Neural crest cell (in vitro differentiated cells): ENCODE measurements at regions not wholly inside any gene's neighbourhood (a gene's known extent, or its start where the extent isn't known, plus 50 kb on each side); places are given as distances from the start of the nearest gene placed in this dataset.

Source experiments
- DNase-seq: peaks from one replicate; pipeline ENCODE4 v3.0.0; 2021; ENCODE audit warnings: low read depth, mixed read lengths, low spot score
- H3K27ac Mint-ChIP-seq: one replicate; pipeline ENCODE4 v1.8.0; 2021; ENCODE audit warnings: mild to moderate bottlenecking, mixed read lengths; ENCODE audit not compliant: unreplicated experiment
- H3K27me3 Mint-ChIP-seq: 2 replicates; pipeline ENCODE4 v1.8.0; 2021; ENCODE audit warnings: low read depth, mild to moderate bottlenecking, mixed read lengths
- H3K36me3 Mint-ChIP-seq: 2 replicates; pipeline ENCODE4 v1.8.0; 2021; ENCODE audit warnings: low read depth, mild to moderate bottlenecking, mixed read lengths
- H3K4me1 Mint-ChIP-seq: 2 replicates; pipeline ENCODE4 v1.8.0; 2021; ENCODE audit warnings: mixed read lengths
- H3K4me3 Mint-ChIP-seq: one replicate; pipeline ENCODE4 v1.8.0; 2021; ENCODE audit warnings: mild to moderate bottlenecking, mixed read lengths
- H3K9me3 Mint-ChIP-seq: 2 replicates; pipeline ENCODE4 v1.8.0; 2021; ENCODE audit warnings: mixed read lengths
- TF ChIP-seq, protein P1 (sequence below): fragments of 200-600 bp; sonication (generic); conservative IDR thresholded peaks from 2 replicates; pipeline ENCODE4 v1.5.0; 2021; ENCODE audit warnings: antibody characterized with exemption, mild to moderate bottlenecking

DNA sequence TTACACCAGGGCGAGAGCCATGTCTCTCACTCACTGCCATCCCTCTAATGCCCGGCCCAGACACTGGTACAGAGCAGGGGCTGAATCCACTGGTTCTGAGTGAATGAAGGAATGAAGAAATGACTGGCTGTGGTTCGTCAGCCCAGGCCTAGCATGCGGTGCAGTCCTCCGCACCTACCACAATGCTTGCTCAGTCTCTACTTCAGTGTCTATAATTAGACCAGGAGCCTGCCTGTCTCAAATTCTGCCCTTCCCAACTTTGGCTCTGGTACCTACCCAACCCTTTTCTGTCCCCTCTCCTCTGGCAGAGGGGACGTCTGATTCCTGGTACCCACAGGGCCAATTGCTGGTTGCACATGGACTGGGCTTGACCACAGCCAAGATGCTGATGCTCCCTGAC, 118.2 kb upstream of the GRIK3 start:
- TF ChIP-seq, protein P1, sequence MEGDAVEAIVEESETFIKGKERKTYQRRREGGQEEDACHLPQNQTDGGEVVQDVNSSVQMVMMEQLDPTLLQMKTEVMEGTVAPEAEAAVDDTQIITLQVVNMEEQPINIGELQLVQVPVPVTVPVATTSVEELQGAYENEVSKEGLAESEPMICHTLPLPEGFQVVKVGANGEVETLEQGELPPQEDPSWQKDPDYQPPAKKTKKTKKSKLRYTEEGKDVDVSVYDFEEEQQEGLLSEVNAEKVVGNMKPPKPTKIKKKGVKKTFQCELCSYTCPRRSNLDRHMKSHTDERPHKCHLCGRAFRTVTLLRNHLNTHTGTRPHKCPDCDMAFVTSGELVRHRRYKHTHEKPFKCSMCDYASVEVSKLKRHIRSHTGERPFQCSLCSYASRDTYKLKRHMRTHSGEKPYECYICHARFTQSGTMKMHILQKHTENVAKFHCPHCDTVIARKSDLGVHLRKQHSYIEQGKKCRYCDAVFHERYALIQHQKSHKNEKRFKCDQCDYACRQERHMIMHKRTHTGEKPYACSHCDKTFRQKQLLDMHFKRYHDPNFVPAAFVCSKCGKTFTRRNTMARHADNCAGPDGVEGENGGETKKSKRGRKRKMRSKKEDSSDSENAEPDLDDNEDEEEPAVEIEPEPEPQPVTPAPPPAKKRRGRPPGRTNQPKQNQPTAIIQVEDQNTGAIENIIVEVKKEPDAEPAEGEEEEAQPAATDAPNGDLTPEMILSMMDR: no peak
- Mint-ChIP-seq H3K36me3 (no peaks in the 10 kb centered on the region), H3K4me3 (no peak overlapping the region), H3K27me3 (peaks cover 9% of the 10 kb centered on the region), H3K4me1 (no peaks in the 10 kb centered on the region), H3K9me3 (peaks cover 3% of the 10 kb centered on the region), H3K27ac (peak overlapping the region; percentile 23)
- DNase-seq: no peak

DNA sequence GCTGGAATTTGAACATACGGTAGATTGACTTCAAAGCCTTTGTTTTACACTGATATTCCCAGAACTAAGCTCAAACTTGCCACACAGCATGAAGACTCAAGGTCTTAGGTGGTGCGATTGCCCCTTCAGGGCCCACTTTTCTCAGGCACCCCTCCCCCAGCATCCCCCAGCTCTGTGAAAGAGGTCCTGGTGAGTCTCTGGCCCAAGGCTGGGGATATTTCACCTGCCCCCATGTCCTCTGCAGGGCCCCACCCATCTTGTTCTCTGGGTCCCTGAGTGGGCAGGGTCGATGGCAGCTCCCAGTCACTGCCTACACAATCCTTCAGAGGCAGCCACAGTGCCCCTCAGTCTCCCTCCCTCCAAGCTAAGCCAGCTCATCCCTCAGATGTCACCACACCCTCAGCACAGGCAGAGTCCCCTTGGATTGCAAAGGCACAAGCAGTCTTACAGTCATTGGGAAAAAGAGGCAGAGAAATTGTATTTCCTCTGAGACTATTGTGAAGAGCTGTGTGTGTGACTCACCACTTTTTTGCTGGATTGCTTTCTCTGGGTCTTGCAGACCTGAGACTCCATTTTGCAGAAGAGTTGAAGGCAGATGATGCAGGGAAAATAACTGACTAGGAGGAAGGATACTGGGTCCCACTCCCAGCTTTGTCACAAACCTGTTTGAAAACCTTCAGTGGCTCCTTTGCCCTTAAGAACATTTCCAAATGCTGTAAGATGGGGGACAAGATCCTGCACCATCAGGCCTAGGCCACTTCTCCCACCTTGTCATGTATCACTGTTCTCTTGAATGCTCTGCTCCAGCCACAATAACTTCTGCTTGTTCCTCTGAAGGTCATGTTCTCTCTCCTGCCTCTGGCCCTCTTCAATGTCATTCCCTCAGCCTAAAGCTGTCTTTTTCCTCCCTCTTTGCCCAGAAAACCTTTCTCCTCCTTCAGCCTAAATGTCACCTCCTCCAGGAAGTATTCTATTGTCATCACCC, 119.1 kb upstream of the GRIK3 start:
- no peaks in the 10 kb centered on the region for H3K36me3 Mint-ChIP-seq
- no peak for DNase-seq
- H3K9me3 Mint-ChIP-seq: peaks cover 5% of the 10 kb centered on the region
- H3K27me3 Mint-ChIP-seq: peaks cover 11% of the 10 kb centered on the region
- TF ChIP-seq, protein P1: no peak
- H3K4me3 Mint-ChIP-seq: no peak overlapping the region
- peaks cover 6% of the 10 kb centered on the region for H3K4me1 Mint-ChIP-seq
- no peak overlapping the region for H3K27ac Mint-ChIP-seq

DNA sequence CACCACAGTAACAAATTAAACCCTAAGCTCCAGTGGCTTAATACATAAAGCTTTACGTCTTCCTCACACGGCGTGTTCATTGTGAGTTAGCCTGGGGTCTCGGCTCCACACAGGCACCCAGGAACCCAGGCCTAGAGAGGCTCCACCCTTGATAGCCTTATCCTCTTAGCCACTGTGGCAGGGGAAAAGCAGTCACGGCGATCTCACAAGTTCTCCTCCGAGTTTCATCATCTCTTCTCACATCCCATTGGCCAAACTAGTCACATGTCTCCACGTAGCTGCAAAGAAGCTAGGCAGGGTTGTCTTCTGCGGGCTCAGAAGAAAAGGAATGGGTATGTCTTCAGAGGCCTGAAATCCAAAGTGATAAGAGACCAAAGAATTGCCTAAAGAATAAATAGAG, 122.3 kb upstream of the GRIK3 start:
- Mint-ChIP-seq H3K27ac (no peak overlapping the region), H3K4me3 (no peak overlapping the region), H3K36me3 (no peaks in the 10 kb centered on the region), H3K9me3 (peaks cover 8% of the 10 kb centered on the region), H3K27me3 (peaks cover 20% of the 10 kb centered on the region), H3K4me1 (peaks cover 6% of the 10 kb centered on the region)
- TF ChIP-seq, protein P1: no peak
- no peak for DNase-seq

DNA sequence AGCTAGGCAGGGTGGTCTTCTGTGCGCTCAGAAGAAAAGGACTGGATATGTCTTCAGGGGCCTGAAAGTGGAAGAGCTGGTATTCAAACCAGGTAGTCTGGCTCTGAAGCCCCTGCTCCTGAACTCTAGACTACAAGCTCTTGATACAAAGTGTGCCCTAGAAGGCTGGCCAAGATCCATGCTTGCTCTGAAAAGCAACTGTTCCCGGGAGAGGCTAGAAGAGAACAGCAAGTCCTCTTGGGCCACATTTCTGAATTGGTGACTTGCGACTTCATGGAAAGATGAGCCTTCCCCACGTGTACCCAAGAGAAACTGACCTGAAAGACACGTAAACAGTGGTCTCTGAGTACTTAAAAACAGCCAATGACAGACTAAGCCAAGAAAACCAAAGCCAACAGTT, 123.3 kb upstream of the GRIK3 start:
- H3K27me3 Mint-ChIP-seq: peaks cover 20% of the 10 kb centered on the region
- peaks cover 6% of the 10 kb centered on the region for H3K4me1 Mint-ChIP-seq

DNA sequence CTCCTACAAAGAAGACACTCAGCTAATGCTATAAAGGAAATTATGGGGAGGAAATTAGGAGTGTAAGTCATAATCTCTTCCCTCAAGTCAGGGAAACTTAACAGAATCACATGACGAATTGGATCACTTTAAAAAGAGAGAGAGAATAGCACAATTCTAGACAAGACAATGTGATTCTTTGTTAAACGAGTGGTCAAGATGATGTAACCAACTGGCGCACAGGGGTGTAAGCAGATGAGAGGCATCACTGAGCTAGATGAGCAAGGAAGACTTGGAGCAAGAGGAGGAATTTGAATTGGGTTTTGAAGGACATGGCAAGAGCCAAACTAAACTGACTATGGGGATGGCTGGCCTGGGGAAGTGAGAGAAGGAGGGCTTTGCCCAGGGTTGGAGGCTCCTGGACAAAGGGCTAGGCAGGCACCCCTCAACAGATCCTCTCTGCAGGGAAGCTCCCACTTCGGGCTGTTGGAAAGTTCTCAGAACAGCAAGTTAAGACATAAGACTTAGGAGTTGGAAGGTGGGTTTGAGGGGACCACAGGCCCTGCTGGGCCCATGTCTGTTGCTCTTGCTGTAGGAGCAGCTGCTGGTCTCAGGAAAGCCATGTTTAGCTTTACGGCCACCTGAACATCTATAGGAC, 123.9 kb upstream of the GRIK3 start:
- TF ChIP-seq, protein P1: no peak
- Mint-ChIP-seq H3K36me3 (no peaks in the 10 kb centered on the region), H3K9me3 (peaks cover 13% of the 10 kb centered on the region), H3K4me1 (peaks cover 6% of the 10 kb centered on the region), H3K27me3 (peaks cover 23% of the 10 kb centered on the region), H3K4me3 (no peak overlapping the region), H3K27ac (peak overlapping the region; percentile 9)
- DNase-seq: no peak

More for the DNA sequence above, 123.3 kb upstream of the GRIK3 start:
- Mint-ChIP-seq H3K9me3 (peaks cover 10% of the 10 kb centered on the region), H3K36me3 (no peaks in the 10 kb centered on the region), H3K27ac (no peak overlapping the region), H3K4me3 (no peak overlapping the region)
- DNase-seq: no peak
- TF ChIP-seq, protein P1: no peak
